Activated CD4-positive, alpha-beta T cell treated with anti-CD3 and anti-CD28 coated beads, Interleukin-2, amount 10 ng/mL, durations not matched to agents 7 days and 5 days (primary cell): ENCODE measurements at regions not wholly inside any gene's neighbourhood (a gene's known extent, or its start where the extent isn't known, plus 50 kb on each side); places are given as distances from the start of the nearest gene placed in this dataset.

Experiments used
- CTCF ChIA-PET: fragments of 350-600 bp; sonication (Branson Sonifier 250); formaldehyde crosslinking; loops from one replicate; lab custom pipeline; 2021; ENCODE audit warnings: antibody characterized with exemption; lab: Charles Lee
- POLR2A ChIA-PET: fragments of 350-600 bp; sonication (Branson Sonifier 250); formaldehyde crosslinking; loops from one replicate; lab custom pipeline; 2021; ENCODE audit warnings: antibody characterized with exemption; lab: Charles Lee
- DNase-seq: peaks from one replicate; pipeline ENCODE4 v3.0.0-alpha.2; 2020
- H3K27ac Mint-ChIP-seq: one replicate; pipeline ENCODE4 v1.8.0; 2021; ENCODE audit warnings: mild to moderate bottlenecking, moderate library complexity, mixed read lengths
- H3K27me3 Mint-ChIP-seq: one replicate; pipeline ENCODE4 v1.8.0; 2021; ENCODE audit warnings: mixed read lengths
- H3K36me3 Mint-ChIP-seq: one replicate; pipeline ENCODE4 v1.8.0; 2021; ENCODE audit warnings: low read depth, mixed read lengths
- H3K4me1 Mint-ChIP-seq: one replicate; pipeline ENCODE4 v1.8.0; 2021; ENCODE audit warnings: mixed read lengths
- H3K4me3 Mint-ChIP-seq: one replicate; pipeline ENCODE4 v1.8.0; 2021; ENCODE audit warnings: mild to moderate bottlenecking, moderate library complexity, mixed read lengths
- H3K9me3 Mint-ChIP-seq: one replicate; pipeline ENCODE4 v1.8.0; 2021; ENCODE audit warnings: mixed read lengths

DNA sequence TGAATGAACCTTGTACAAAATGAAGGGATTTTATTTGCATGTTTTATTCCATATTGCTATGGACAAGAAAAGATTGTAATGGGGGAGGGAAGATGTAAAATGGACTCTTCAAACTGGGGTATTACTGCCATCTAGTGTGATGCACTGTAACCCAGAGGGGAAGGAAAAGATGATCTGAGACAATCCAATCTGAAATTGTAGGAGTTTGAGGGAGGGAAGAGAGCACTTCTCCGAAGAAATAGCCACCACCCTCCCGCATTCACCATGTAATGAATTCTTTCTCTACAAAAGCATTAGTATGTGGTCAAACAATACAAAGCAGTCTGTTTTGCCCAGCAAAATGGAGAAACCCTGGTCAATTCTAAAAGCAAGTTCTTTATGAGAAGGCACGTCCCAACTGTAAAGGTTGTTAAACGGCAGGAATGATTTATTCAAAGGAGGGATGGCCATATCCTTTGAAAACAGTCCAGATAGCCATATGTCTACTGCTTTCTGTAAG, 679.5 kb upstream of the NRSN1 start:
- POLR2A ChIA-PET: no interaction called here
- no peaks in the 10 kb centered on the region for H3K9me3 Mint-ChIP-seq
- no peaks in the 10 kb centered on the region for H3K27me3 Mint-ChIP-seq
- DNase-seq: no peak
- no peak overlapping the region for H3K4me3 Mint-ChIP-seq
- H3K36me3 Mint-ChIP-seq: no peaks in the 10 kb centered on the region
- no peak overlapping the region for H3K27ac Mint-ChIP-seq
- H3K4me1 Mint-ChIP-seq: no peaks in the 10 kb centered on the region
- CTCF ChIA-PET: interaction anchor here (0.6 kb wide), 2 partner anchors 21 to 274 kb away, joined by 3 to 4 read pairs; no protein-coding TSS in a partner anchor

DNA sequence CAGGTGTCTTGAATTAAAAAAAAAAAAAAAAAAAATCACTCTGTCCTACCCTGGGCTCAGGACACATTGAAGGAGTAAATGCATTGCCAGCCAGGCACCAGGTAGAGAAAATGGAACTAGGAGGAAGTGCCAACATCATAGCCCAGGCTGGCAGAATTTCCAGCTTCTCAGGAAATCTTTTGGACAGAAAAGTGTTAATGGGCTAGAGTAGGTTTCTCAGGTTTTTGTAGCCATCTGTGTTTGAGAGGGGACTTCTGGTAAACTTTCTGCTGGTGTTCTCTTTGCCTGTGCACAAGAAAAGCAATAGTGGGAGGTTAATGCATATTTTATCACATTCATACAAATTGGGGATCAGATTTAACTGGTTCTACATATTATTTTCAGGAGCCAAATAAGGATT, 678.3 kb upstream of the NRSN1 start:
- H3K27me3 Mint-ChIP-seq: no peaks in the 10 kb centered on the region
- ChIA-PET CTCF (interaction anchor here (0.6 kb wide), 1 partner anchor 468 kb away, joined by 3 read pairs; no protein-coding TSS in a partner anchor), POLR2A (no interaction called here)
- no peak overlapping the region for H3K4me3 Mint-ChIP-seq
- no peaks in the 10 kb centered on the region for H3K4me1 Mint-ChIP-seq
- DNase-seq: no peak
- no peaks in the 10 kb centered on the region for H3K9me3 Mint-ChIP-seq
- no peaks in the 10 kb centered on the region for H3K36me3 Mint-ChIP-seq
- no peak overlapping the region for H3K27ac Mint-ChIP-seq

DNA sequence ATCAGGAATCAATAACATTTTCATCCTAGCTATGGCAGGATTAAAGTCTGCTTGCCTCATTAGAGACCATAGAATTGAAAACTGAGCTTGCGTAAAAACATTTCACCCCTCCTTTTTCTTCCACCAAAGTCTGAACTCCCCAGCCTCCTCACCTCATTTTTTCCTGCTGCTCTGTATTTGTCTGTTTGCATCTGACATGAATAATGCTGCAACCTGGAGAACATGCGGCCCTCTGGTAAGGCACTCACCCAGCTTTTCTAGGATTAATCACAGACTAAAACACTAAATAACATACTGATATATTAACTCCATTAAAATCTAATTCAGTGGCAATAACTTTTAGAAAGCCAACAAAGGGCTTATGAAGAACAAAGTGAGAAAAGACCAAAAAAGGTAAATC, 677.7 kb upstream of the NRSN1 start:
- Mint-ChIP-seq H3K9me3 (no peaks in the 10 kb centered on the region), H3K27me3 (no peaks in the 10 kb centered on the region), H3K4me1 (no peaks in the 10 kb centered on the region), H3K36me3 (no peaks in the 10 kb centered on the region), H3K4me3 (no peak overlapping the region), H3K27ac (no peak overlapping the region)
- DNase-seq: no peak
- POLR2A ChIA-PET: no interaction called here
- CTCF ChIA-PET: no interaction called here

GRCh38 chr6:23454080-23454976, 671.7 kb upstream of the NRSN1 start:
- no peaks in the 10 kb centered on the region for H3K4me1 Mint-ChIP-seq
- no peaks in the 10 kb centered on the region for H3K27me3 Mint-ChIP-seq
- no peak overlapping the region for H3K4me3 Mint-ChIP-seq
- no peak for DNase-seq
- POLR2A ChIA-PET: no interaction called here
- CTCF ChIA-PET: no interaction called here
- H3K9me3 Mint-ChIP-seq: no peaks in the 10 kb centered on the region
- H3K27ac Mint-ChIP-seq: no peak overlapping the region
- no peaks in the 10 kb centered on the region for H3K36me3 Mint-ChIP-seq

DNA sequence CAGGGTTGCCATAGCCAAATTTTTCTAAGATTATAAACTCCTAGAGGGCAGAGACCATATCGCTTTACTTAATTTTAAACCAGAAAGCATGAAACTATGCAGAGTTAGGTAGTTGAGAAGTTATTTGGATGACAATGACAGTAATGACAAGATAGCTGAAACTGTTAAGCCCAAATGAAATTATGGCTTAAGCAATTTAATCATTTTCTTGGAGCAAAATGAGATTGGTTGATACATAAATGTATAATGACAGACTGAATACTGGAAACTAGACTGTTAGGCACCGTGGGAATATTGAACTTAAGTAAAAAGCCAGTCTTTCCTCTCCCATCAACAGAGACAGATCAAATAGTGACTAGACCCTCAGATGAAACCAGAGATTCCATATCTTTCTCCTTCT, 670.3 kb upstream of the NRSN1 start:
- H3K36me3 Mint-ChIP-seq: no peaks in the 10 kb centered on the region
- CTCF ChIA-PET: no interaction called here
- POLR2A ChIA-PET: no interaction called here
- no peak for DNase-seq
- H3K27ac Mint-ChIP-seq: no peak overlapping the region
- H3K9me3 Mint-ChIP-seq: no peaks in the 10 kb centered on the region
- H3K4me3 Mint-ChIP-seq: no peak overlapping the region
- no peaks in the 10 kb centered on the region for H3K4me1 Mint-ChIP-seq
- H3K27me3 Mint-ChIP-seq: no peaks in the 10 kb centered on the region

DNA sequence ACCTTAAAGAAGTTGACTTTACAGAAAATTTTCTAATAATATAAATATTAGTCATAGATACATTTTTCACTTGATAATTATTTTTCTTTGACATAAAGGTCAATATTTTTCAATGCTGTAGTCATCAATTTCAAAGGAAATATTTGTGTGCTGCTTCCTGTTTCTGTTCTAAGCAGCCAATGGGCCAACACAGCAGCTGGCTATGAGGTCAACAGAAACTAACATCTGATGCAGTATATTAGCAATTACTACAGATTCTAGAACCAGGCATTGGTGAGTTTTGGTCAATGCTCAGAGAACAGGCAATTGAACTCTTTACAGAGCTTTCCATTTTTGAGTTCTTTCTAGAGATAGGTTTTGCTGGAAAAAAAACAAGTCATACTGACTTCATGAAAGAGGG, 669.6 kb upstream of the NRSN1 start:
- peaks cover 3% of the 10 kb centered on the region for H3K9me3 Mint-ChIP-seq
- no peak overlapping the region for H3K4me3 Mint-ChIP-seq
- H3K4me1 Mint-ChIP-seq: no peaks in the 10 kb centered on the region
- ChIA-PET CTCF (no interaction called here), POLR2A (no interaction called here)
- no peaks in the 10 kb centered on the region for H3K36me3 Mint-ChIP-seq
- no peaks in the 10 kb centered on the region for H3K27me3 Mint-ChIP-seq
- H3K27ac Mint-ChIP-seq: no peak overlapping the region
- no peak for DNase-seq

DNA sequence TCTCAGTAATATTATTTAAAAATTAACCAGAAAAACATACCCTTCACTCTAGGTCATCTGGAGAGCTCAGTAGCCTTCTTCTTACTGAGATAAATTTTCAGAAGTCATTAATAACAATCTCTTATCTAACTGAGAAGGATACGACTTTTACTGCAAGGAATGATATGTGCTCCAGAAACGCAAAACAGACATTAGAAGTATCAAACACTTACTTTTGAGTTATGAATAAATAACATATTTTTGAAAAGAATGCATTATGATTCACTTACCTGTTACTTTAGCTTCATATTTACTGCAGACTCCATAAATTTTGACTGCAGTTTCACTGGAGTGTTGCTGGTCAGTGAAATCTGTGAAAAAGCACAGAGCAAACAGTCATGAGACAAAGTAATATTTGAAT, 668.7 kb upstream of the NRSN1 start:
- Mint-ChIP-seq H3K36me3 (no peaks in the 10 kb centered on the region), H3K27ac (no peak overlapping the region), H3K4me3 (no peak overlapping the region), H3K9me3 (peaks cover 3% of the 10 kb centered on the region), H3K27me3 (no peaks in the 10 kb centered on the region), H3K4me1 (no peaks in the 10 kb centered on the region)
- DNase-seq: no peak
- POLR2A ChIA-PET: no interaction called here
- CTCF ChIA-PET: no interaction called here

DNA sequence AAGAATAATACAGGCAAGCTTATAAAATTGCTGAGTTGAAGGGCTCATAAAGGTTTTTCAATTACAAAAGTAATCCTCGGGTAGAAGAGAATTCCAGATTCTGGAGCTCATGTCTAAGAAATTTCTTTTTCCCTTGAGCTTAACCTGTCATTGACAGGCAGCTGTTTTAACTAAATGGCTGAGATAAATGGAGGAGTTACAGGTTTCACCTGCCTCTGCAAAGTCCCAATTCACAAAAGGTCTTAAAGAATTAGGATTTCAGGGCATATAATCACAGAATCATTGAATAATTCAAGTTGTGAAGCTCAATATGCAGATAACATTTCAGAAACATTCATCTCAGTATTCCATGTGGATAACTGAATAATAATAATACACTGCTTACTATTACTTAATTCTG, 660.1 kb upstream of the NRSN1 start:
- ChIA-PET CTCF (no interaction called here), POLR2A (no interaction called here)
- no peaks in the 10 kb centered on the region for H3K4me1 Mint-ChIP-seq
- H3K4me3 Mint-ChIP-seq: no peak overlapping the region
- H3K36me3 Mint-ChIP-seq: no peaks in the 10 kb centered on the region
- no peak for DNase-seq
- no peak overlapping the region for H3K27ac Mint-ChIP-seq
- H3K9me3 Mint-ChIP-seq: peaks cover 2% of the 10 kb centered on the region
- no peaks in the 10 kb centered on the region for H3K27me3 Mint-ChIP-seq

GRCh38 chr6:23477586-23477985, 648.4 kb upstream of the NRSN1 start:
- Mint-ChIP-seq H3K9me3 (peaks cover 2% of the 10 kb centered on the region), H3K27ac (no peak overlapping the region), H3K4me1 (no peaks in the 10 kb centered on the region), H3K36me3 (no peaks in the 10 kb centered on the region), H3K4me3 (no peak overlapping the region), H3K27me3 (no peaks in the 10 kb centered on the region)
- CTCF ChIA-PET: no interaction called here
- POLR2A ChIA-PET: no interaction called here
- no peak for DNase-seq

GRCh38 chr6:23478312-23478711, 647.7 kb upstream of the NRSN1 start:
- ChIA-PET POLR2A (no interaction called here), CTCF (no interaction called here)
- DNase-seq: no peak
- Mint-ChIP-seq H3K36me3 (no peaks in the 10 kb centered on the region), H3K27ac (no peak overlapping the region), H3K4me3 (no peak overlapping the region), H3K27me3 (no peaks in the 10 kb centered on the region), H3K9me3 (peaks cover 2% of the 10 kb centered on the region), H3K4me1 (no peaks in the 10 kb centered on the region)

DNA sequence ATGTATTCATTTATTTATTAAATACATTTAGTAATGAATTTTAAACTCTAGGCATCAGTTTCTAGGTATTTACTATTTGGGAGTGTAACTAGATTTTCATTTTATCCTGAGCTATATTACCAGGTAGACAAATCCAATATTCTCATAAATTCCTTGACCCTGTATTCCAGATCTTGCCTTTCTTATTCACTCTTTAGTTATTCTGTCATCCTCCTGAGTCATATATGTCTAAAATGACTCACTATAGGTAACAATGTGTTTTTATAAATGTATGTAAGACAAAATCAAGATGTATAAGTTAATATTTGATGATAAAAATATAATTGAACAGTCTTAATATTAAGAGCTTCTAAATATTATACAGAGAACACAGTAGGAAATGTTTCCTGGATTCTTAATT, 642.1 kb upstream of the NRSN1 start:
- CTCF ChIA-PET: no interaction called here
- Mint-ChIP-seq H3K27ac (no peak overlapping the region), H3K4me3 (no peak overlapping the region), H3K36me3 (no peaks in the 10 kb centered on the region), H3K27me3 (no peaks in the 10 kb centered on the region), H3K9me3 (no peaks in the 10 kb centered on the region), H3K4me1 (no peaks in the 10 kb centered on the region)
- DNase-seq: no peak
- POLR2A ChIA-PET: no interaction called here

- H3K27ac Mint-ChIP-seq: no peak overlapping the region
- no peaks in the 10 kb centered on the region for H3K4me1 Mint-ChIP-seq
- H3K9me3 Mint-ChIP-seq: no peaks in the 10 kb centered on the region
- POLR2A ChIA-PET: no interaction called here
- no peak for DNase-seq
- no peaks in the 10 kb centered on the region for H3K27me3 Mint-ChIP-seq
- no peaks in the 10 kb centered on the region for H3K36me3 Mint-ChIP-seq
- H3K4me3 Mint-ChIP-seq: no peak overlapping the region
- CTCF ChIA-PET: no interaction called here
Observed at GRCh38 chr6:23494367-23494766, 631.6 kb upstream of the NRSN1 start.

DNA sequence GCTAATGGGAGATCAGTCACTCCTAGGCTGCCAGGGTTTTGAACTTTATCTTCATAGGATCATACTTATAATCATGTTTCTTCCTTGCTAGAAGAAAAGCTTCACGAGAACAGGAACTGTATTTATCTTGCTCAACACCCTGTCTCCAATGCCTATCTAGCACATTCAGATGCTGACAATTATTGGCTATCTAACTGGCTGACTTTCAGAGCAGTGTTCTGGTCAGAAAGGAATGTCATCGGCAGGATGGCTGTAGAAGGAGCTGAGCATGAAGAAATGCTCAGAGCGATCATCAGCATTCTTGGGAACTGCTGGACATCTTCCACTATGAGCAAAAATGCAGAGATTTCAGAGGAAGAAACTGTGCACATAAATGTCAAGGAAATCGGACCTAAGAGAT, 628.0 kb upstream of the NRSN1 start:
- Mint-ChIP-seq H3K27me3 (no peaks in the 10 kb centered on the region), H3K4me3 (no peak overlapping the region), H3K4me1 (no peaks in the 10 kb centered on the region), H3K27ac (no peak overlapping the region), H3K9me3 (no peaks in the 10 kb centered on the region), H3K36me3 (no peaks in the 10 kb centered on the region)
- ChIA-PET CTCF (no interaction called here), POLR2A (no interaction called here)
- no peak for DNase-seq

GRCh38 chr6:23499549-23499948, 626.5 kb upstream of the NRSN1 start:
- CTCF ChIA-PET: no interaction called here
- no peaks in the 10 kb centered on the region for H3K9me3 Mint-ChIP-seq

More at GRCh38 chr6:23499549-23499948, 626.5 kb upstream of the NRSN1 start:
- Mint-ChIP-seq H3K27me3 (no peaks in the 10 kb centered on the region), H3K4me3 (no peak overlapping the region), H3K36me3 (no peaks in the 10 kb centered on the region), H3K4me1 (no peaks in the 10 kb centered on the region), H3K27ac (no peak overlapping the region)
- DNase-seq: no peak
- POLR2A ChIA-PET: no interaction called here
